ENCODE measurements at regions not wholly inside any gene's neighbourhood (a gene's known extent, or its start where the extent isn't known, plus 50 kb on each side); places are given as distances from the start of the nearest gene placed in this dataset.
"Not testable (repeated sequence)": the region's sequence is repeated elsewhere in the genome, so short reads cannot be mapped to it uniquely, and the experiment has no call there.

DNA sequence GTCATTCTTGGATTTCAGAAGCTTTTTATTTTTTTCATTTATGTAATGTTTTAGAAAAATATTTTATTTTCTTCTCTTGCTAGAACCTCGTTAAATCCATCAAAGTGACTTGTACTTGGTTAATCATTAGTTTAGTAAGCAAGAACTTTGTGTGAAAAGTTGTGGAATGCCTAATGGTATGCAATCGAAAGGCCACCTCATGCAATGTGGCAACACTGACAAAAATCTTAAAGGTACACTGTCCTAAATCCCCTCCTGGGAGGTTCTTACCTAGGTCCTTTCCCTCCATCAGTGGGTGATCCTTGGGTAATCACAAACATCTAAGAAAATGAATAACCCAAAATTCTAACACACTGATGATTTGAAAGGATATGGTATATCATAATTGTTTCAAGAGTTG, 304.2 kb downstream of the DNAH5 start:
- no peak for DNase-seq

DNA sequence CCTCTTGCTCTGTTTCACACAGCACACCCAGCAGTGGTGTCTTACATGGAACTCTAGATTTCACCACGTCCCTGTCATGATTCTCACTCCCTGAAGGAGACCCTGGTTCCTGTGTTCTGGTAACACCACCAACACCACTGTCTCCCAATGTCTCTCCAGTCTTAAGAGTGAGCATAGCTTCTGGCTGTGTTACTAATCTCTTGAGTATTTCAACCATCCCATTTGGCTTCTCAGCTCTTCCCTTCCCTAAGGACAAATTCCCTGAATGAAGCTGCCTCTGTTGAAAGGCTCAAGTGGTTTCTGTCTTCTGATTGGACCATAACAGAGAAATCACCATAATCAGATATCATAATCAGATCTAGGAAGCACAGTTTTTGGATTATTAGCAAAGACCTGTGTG, 311.8 kb downstream of the DNAH5 start:
- no peak for DNase-seq

DNA sequence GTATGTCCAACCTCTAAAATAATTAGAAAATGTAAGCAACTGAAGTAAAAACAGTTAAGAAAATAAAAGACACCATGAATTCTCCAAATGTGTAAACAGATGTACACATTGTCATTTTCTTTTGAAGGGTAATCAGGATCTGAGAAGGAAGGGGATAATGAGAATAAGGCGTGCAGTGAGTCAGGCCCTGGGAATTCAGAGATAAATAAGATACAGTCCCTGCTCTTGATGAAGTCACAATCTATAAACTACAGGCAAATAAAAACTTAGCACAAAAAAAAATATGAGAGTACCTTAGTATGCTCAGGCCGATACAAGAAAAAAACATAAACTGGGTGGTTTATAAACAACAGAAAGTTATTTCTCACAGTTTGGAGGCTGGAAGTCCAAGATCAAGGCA, 315.3 kb downstream of the DNAH5 start:
- no peak for DNase-seq

DNA sequence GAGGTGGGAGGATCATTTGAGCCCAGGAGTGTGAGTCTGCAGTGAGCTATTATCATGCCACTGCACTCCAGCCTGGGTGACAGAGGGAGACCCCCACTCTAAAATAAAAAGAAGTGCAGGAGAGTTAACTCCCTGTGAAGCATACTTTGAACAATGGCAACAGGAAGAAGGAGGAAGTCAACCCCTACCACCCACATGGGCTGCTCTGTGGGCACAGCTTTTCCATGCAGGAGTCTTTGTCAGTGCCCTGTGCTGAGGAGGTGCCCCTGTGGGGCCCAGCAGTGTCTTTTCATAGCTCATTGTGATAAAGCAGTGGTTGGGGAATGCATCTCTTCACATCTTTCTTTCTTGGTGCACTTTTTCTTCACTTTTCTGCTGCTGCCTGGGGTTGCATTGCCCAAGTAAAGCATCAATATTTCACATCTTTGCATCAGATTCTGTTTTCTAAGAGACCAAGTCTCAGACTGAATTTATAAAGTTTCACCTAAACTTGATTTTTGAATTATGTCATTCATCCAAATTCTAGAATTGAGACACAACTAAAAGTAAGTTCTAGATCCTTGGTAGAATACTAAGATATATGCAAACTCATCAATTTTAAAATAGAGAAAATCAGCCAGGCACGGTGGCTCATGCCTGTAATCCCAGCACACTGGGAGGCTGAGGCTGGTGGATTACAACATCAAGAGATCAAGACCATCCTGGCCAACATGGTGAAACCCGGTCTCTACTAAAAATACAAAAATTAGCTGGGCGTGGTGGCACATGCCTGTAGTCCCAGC, 316.6 kb downstream of the DNAH5 start:
- DNase-seq, result no peak

DNA sequence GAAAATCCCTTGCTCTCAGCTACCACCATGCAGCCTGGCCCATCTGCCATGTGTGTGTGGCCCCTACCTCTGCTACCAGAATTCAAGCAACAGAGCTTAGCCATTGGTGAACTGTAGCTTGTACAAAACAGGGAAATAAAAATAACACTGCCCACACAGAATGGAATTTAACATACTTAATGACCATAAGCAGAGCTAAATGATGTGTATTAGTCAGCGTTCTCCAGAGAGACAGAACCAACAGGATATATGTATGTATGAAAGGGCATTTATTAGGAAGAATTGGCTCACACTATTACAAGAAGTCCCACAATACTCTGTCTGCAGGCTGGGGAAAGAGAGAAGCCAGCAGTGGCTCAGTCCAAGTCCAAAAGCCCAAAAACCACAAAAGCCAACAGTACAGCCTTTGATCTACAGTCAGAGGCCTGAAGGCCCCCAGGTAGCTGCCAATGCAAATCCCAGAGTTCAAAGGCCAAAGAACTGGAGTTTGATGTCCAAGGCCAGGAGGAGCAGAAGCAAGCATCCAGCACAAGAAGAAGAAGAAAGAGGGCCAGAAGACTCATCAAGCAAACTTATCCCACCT, 318.8 kb downstream of the DNAH5 start:
- no peak for DNase-seq

DNA sequence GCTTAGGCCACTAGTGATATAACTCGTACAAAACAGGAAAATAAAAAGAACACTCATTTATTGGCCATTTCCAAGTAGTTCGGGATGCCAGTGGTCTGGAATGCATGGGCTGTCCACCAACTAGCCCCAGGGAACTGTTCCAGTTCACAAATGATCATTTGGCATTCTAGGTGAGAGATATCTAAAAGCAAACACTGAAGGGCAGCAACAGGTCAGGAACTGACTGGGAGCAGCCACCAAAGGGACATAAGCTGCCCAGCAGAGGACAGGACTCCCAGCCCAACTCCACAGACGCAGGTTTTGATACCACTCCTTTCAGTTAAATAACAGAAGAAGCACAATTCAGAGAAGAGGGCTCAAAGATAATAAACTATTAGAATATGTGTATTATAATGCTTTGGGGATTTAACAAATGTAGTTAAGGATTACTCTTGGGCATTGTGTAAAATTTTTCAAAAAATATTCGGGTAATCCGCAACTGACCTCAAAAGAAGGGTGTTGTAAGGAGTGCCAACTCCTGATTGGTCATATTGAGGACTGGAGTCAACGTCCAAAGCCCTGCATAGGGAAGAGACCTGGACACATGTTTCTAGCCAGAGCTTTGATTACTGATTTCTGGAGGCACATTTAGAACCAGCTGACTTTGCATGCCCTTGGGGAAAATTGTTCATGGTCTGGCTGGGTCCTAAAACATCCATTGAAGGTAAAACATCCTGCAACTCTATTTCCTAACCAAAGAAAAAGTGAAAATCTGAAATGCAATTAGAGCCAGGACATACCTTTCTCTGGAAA, 320.0 kb downstream of the DNAH5 start:
- DNase-seq, result no peak

DNA sequence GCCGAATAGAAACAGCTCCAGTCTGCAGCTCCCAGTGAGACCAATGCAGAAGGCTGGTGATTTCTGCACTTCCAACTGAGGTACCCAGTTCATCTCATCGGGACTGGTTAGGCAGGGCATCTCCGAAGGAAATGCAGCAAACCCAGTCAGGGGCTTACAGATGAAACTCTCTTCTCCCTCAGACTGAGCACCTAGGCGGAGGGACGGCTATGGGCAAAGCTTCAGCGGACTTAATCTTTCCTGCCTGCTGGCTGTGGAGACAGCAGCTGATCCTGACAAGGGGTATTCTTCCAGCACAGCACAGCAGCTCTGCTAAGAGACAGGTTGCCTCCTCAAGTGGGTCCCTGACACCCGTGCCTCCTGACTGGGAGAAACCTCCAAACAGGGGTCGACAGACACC, 330.9 kb downstream of the DNAH5 start:
- no peak for DNase-seq

DNA sequence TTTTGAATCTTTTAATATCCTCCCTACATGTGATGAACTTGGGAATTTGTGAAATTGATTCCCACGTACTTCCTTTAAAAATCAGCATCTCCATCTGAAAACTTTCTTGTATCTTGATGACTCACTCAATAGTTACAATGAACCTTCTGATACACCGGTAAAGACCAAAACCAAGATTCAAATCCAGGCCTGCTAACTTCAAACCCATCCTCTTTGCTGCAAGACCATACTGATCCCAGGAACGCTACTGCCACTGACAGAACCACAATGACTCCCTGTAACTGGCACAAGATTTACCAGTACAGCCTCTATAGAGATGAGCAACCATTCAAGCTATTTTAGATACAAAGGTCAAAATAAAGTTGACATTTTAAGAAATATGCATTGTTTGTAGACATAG, 332.9 kb downstream of the DNAH5 start:
- DNase-seq, result no peak

DNA sequence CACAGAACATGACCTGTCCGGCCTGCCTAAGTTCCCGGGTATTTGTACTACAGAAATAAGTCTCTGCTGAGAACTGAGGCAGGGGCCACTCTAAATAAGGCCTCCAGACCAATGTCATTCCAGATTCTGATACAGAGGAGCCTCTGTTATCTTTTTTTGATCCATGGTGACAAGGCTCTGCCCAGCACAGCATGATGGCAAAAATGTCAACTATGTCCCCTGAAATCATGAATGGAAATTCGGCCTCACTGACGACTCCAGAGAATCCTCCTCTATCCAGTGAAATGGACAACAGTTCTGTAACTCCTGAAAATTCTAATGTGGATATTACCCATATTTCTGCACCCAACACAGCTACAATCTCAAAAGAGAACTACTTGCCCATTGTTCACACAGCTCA, 335.0 kb downstream of the DNAH5 start:
- DNase-seq, result no peak

DNA sequence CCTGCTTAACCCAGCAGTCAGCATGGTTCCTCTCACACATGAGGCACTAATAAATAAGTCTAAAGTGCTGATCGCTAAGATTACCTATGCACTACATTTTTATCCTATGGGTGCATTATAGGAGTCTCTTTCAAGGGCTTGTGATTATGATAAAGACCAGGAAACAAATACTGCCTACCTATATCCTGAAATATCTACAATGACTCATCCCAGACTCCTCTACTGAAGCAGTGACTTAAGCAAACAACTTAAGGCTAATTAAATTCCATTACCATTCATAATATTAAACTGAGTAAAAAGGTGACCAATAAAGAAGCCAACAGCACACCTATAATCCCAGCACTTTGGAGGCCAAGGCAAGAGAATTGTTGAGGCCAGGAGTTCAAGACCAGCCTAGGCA, 338.4 kb downstream of the DNAH5 start:
- DNase-seq, result no peak

DNA sequence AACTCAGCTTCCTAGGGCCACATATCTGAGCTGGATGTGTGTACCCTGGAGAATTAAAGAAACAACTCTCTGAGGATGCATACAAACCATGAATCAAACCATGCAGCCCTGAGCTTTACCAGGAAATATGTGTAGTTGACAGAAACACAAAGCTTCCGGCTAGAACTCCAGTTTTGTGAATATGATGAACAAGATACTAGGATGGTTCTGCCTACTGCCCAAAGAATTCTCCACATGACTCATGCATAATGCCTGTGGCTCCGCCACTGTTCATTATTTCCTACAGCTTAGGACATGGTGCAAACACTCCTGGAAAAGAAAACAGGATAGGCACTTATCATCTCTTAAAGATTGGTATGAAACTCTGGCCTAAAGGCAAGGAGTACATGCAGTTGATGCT, 343.4 kb downstream of the DNAH5 start:
- DNase-seq, result no peak

DNA sequence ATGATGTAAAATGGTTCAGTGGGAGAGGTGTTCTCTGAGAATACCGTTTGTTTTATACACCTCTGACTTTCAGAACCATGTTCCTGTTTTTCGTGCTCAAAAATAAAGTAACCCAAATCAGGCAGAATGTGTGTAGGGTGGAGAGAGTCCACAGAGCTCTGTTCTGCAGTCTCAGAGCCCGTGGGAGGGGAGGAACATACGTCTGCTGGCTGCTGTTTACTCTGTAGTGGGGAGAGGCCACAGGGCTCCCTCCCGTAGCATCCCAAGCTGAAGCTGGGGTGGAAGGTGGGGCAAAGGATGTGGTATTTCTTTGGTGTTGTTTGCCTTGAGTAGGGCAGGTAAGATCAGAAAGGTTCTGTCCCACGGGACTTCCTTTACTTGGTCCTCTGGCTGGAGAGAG, 348.5 kb downstream of the DNAH5 start:
- DNase-seq, result no peak

DNA sequence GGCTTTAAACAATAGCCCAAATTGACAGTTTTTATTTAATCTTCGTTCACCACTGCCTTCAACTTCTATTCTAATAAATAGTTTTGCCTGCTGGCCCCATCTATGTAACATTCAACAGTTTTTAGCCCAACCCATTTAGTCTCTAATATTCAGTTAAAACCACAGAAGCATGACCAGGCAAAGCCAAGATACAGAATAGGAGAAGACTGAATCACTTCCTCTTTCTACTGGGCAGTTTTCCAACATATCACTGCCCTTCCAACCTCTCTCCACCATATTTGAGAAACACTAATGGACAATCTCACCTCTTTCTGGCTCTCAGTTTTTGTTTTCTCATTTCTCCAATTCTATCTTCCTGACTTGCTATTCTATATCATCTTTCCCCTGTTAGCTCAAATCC, 352.9 kb downstream of the DNAH5 start:
- no peak for DNase-seq

DNA sequence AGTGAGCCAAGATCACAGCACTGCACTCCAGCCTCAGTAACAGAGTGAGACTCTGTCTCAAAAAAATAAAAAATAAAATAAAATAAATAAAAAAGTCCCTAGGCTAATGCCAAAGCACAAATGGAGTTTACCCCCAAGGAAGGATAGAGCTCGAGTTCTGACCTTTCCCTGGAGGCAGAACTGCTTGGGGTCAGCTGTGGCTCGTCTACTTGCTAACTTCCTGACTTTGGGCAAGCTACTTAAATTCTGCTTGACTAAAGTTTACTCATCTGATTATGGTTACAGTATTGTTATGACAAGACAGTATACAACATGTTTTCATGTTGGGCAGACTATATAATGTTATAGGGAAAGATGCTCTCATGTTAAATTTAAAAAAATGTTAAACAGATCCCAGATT, 359.2 kb downstream of the DNAH5 start:
- no peak for DNase-seq

DNA sequence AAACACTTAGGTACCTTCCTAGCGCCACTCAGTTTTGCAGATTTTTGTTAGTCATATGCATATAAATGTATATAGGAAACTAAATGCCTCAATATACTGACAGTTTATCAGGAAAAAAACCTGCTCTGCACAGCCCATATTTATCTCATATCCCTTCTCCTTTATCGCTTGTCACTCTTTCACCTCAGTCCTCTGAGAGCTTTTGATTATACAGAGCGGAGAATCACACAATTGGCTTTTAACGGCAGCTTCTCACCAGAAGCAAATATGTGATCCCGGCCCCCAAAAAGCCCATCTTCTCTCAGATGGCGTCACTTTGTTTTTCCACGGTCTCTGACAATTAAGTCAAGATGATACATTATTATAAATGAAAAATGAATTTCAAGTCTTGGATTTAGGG, 362.6 kb downstream of the DNAH5 start:
- DNase-seq, result no peak

DNA sequence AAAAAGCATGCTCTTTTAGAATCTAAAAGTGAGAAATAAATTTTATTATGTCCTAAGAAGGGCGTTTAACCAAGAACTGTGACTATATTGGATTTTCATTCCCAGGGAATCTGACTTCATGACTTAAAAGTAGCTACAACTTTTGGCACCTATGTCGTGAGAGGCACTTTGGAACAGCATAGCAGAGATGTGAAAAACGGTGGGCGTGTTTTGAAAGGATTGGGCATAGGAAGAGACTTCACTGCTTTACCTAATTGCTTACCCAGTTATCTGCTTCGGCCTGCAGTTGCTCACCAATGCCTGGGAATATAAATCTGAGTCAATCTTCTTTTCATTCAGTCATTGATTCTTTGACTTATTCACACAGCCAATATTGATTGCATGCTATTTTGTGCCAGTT, 363.4 kb downstream of the DNAH5 start:
- no peak for DNase-seq

DNA sequence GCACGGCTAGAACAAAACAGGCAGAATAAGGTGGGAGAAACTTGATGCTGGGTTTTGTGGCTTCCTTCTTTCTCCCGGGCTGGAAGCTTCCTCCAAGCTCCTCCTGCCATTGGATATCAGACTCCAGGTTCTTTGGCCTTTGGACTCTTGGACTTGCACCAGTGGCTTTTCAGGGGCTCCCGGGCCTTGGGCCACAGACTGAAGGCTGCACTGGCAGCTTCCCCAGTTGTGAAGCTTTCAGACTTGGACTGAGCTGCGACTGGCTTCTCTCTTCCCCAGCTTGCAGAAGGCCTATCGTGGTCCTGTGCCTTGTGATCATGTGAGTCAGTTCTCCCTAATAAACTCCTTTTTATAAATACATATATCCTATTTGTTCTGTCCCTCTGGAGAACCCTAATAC, 364.4 kb downstream of the DNAH5 start:
- DNase-seq, result no peak

DNA sequence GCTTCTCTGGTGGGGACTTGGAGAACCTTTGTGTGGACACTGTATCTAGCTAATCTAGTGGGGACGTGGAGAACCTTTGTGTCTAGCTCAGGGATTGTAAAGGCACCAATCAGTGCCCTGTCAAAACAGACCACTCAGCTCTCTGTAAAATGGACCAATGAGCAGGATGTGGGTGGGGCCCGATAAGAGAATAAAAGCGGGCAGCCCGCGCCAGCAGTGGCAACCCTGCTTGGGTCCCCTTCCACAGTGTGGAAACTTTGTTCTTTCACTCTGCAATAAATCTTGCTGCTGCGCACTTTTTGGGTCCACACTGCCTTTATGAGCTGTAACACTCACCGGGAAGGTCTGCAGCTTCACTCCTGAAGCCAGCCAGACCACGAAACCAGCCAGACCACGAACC, 365.4 kb downstream of the DNAH5 start:
- not testable (repeated sequence) for DNase-seq

DNA sequence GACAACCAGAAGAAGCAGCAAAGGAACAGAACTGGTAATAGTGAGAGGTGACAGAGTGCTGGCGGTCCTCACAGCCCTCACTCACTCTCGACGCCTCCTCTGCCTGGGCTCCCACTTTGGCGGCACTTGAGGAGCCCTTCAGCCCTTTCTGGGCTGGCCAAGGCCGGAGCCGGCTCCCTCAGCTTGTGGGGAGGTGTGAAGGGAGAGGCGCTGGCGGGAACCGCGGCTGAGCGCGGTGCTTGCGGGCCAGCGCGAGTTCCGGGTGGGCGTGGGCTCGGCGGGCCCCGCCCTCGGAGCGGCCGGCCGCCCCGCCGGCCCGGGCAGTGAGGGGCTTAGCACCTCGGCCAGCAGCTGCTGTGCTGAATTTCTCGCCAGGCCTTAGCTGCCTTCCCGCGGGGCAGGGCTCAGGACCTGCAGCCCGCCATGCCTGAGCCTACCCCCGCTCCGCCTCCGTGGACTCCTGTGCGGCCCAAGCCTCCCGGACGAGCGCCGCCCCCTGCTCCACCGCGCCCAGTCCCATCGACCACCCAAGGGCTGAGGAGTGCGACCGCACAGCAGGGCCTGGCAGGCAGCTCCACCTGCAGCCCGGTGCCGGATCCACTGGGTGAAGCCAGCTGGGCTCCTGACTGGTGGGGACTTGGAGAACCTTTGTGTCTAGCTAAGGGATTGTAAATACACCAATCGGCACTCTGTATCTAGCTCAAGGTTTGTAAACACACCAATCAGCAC, 366.0 kb downstream of the DNAH5 start:
- not testable (repeated sequence) for DNase-seq

DNA sequence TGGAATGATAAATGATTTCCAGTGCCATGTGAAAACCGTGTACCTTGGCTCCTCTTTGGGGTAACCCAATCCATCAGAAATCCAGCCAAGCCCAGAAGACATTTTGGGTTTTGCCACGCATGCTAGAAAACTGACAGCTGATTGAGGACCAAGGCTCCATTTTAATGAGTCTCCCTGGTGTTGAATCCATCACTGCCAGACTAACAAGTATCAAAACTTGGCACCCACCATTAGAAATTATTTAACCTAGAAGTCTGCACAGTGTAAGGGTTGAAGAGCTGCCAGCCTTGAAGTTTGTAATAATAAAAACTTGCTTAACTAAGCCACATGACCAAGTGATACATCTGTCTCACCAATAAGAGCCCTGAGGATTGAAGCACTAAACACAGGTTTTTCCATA, 369.9 kb downstream of the DNAH5 start:
- DNase-seq, result no peak

DNA sequence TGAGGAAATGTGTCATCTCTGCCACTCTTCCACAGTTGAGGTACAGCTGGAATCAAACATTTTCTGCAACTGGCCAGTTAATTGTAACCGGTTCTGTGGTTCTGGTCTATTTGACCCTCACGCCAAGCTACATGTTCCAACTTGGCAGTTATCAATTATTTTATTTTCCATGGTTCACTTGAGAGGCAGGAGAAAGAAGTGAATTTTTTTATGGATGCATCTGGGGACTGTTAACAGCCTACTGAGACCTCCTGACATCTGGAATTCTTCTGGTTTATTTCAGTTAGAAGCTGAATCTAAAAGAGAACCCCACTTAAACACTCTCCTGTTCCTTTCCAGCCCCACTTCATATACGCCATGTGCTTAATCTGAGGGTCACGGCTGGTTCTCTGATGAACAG, 372.3 kb downstream of the DNAH5 start:
- DNase-seq, result no peak

DNA sequence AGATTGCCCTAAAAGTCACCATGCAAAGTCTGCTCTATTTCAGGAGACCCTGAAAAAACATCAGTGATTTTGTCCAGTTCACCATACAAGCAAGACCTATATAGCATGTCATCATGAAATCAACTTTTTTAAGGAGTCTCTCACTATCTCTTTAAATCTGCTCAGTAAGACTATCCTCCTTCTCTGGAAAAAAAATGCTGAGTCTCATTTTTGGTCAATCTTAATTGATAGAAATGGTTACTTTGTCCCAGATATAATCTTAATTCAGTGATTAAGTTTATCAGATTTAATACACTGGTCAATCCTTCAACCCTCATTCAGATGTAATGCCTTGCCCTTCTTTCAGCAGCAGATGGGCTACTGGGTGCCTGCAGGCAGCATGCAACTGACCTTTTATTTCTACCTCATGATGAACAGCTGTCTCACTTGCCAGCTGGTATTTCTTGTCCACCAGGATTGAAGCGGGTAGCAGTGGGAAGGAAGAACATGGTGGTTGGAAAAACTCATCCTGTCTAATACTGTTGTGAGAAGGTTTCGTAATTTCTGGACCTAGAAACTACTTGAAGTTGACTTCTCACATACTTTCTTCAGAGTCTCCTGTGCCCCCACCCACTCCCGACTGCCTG, 375.3 kb downstream of the DNAH5 start:
- no peak for DNase-seq

DNA sequence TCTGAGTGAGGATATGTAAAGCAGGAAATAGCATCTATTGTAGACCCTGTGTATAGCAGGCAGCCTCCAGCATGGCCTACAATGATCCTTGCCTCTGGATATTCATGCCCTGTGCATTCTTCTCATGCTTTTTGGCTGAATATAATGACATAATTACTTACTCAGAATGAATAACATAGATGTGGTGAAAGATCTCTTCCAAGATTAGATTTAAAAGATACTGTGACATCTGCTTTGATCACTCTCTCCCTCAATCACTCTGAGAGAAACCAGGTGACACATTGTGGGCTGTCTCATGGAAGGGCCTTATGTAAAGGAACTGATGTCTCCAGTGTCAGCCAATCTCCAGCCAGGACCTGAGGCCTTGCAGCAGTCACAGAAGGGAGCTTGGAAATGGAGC, 376.7 kb downstream of the DNAH5 start:
- no peak for DNase-seq
